HFF-Myc (cell line): ENCODE measurements at regions not wholly inside any gene's neighbourhood (a gene's known extent, or its start where the extent isn't known, plus 50 kb on each side); places are given as distances from the start of the nearest gene placed in this dataset.
"Not testable (repeated sequence)": the region's sequence is repeated elsewhere in the genome, so short reads cannot be mapped to it uniquely, and the experiment has no call there.

ENCODE experiments used
- DNase-seq: peaks from one replicate; pipeline ENCODE4 v3.0.0-alpha.2; 2011; ENCODE audit warnings: low read depth; ENCODE audit errors: extremely low read depth
- H3K4me3 ChIP-seq: replicated peaks from 2 replicates; pipeline ENCODE4 v1.5.1; 2011; ENCODE audit warnings: low read depth, mild to moderate bottlenecking, control low read depth, low read length
- CTCF ChIP-seq: IDR thresholded peaks from 2 replicates; pipeline ENCODE4 v1.5.1; 2012; ENCODE audit warnings: mild to moderate bottlenecking, low read depth, low read length, control low read depth; ENCODE audit errors: missing control alignments

- no peak for DNase-seq
- TF ChIP-seq CTCF, result no peak
These were observed 170.2 kb upstream of the KCNJ15 start for GRCh38 chr21:38086580-38086979.

GRCh38 chr21:38088916-38089762 lies 167.7 kb upstream of the KCNJ15 start:
- TF ChIP-seq CTCF, result no peak
- no peak for DNase-seq

More at GRCh38 chr21:38086580-38086979, 170.2 kb upstream of the KCNJ15 start:
- no peak overlapping the region for H3K4me3 ChIP-seq

GRCh38 chr21:38089763-38090046 lies 167.1 kb upstream of the KCNJ15 start:
- no peak overlapping the region for H3K4me3 ChIP-seq
- no peak for DNase-seq
- TF ChIP-seq CTCF, result no peak

More at GRCh38 chr21:38088916-38089762, 167.7 kb upstream of the KCNJ15 start:
- no peak overlapping the region for H3K4me3 ChIP-seq

GRCh38 chr21:38091061-38091460 lies 165.7 kb upstream of the KCNJ15 start:
- not testable (repeated sequence) for DNase-seq, H3K4me3 ChIP-seq

DNA sequence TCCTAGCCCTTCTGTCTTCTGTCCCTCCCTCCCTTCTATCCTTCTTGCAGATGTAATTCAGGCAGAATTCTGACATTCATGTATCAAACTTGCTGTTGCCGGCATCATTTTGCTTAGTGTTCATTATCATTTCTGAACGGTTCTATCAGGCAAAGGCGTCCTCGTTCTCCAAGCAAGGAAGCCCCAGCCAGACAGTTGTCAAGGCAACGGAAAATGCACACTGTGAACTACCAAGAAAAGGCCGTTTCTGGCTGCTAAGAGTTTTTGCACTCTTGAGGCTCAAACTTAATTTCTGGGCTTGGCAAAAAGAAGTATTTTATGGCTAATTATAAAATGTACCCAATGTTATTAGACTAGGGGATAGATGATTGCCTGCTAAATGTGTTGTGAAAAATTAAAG lies 164.7 kb upstream of the KCNJ15 start:
- no peak for DNase-seq
- TF ChIP-seq CTCF, result no peak

DNA sequence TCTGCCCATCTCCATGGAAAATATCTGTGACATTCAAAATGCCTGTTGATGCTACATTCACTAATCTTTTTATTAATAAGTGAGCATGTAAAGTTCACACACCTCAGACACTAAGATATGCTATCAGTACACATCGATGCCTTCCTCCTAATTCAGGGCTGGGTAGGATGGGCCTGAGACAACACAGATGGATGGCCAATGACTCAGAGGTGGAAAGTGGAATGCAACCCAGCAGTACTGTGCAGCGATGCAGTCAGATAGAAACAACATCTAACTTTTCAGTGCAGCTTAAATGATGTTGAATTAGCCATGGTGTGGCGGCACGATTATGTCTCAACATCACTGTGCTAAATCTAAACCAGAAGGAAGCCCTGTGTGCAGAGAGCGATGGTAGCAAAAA lies 161.6 kb upstream of the KCNJ15 start:
- no peak for DNase-seq
- no peak overlapping the region for H3K4me3 ChIP-seq
- TF ChIP-seq CTCF, result no peak

More for the DNA sequence above, 164.7 kb upstream of the KCNJ15 start:
- no peak overlapping the region for H3K4me3 ChIP-seq

- TF ChIP-seq CTCF, result no peak
- DNase-seq, result no peak
- no peak overlapping the region for H3K4me3 ChIP-seq
These were observed 159.0 kb upstream of the KCNJ15 start for GRCh38 chr21:38097789-38098188.
